ENCODE measurements at regions not wholly inside any gene's neighbourhood (a gene's known extent, or its start where the extent isn't known, plus 50 kb on each side); places are given as distances from the start of the nearest gene placed in this dataset.

DNA sequence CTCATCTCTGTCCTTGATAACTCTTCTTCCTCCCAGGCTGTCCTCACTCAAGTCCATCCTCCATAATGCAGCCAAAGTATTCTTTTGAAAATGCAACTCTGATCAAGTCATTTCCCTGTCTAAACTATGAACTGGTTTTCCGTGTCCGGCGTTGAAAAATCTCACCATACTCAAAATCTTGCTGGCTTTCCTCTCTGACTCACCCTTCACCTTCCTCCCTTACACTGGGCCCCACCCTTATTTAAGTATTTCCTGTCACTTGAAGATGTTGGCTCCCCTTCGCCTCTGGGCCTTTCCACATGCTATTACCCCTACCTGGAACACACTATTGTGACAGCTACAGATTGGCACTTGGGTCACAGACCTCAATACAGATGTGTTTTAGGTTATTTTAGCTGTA is 515.6 kb downstream of the INHBA start:
- no peaks in the 10 kb centered on the region for H3K9me3 ChIP-seq (ENCODE audit: severe bottlenecking)
- peaks cover 75% of the 10 kb centered on the region for H3K4me1 ChIP-seq (ENCODE audit: insufficient read depth, poor library complexity, severe bottlenecking)
- H3K27me3 ChIP-seq (ENCODE audit: insufficient read depth, poor library complexity, severe bottlenecking), result no peaks in the 10 kb centered on the region
- H3K36me3 ChIP-seq (ENCODE audit: low read depth), result no peaks in the 10 kb centered on the region
- TF ChIP-seq CTCF (IDR thresholded peaks at IDR 0.05; ENCODE audit: poor library complexity, severe bottlenecking), result no peak
- peak; percentile 33; the same call in 2 of the 3 replicates for ATAC-seq (ENCODE audit: low read depth)
- DNase-seq (ENCODE audit: low spot score), result no peak
- H3K27ac ChIP-seq (ENCODE audit: poor library complexity, severe bottlenecking), result peak overlapping the region; percentile 98
- H3K4me3 ChIP-seq (ENCODE audit: severe bottlenecking), result no peak overlapping the region

- Histone ChIP-seq H3K36me3 (ENCODE audit: low read depth) (no peaks in the 10 kb centered on the region), H3K27me3 (ENCODE audit: insufficient read depth, poor library complexity, severe bottlenecking) (no peaks in the 10 kb centered on the region), H3K4me1 (ENCODE audit: insufficient read depth, poor library complexity, severe bottlenecking) (peaks cover 75% of the 10 kb centered on the region), H3K27ac (ENCODE audit: poor library complexity, severe bottlenecking) (peak overlapping the region; percentile 98), H3K4me3 (ENCODE audit: severe bottlenecking) (no peak overlapping the region), H3K9me3 (ENCODE audit: severe bottlenecking) (no peaks in the 10 kb centered on the region)
- TF ChIP-seq CTCF (IDR thresholded peaks at IDR 0.05; ENCODE audit: poor library complexity, severe bottlenecking), result no peak
- DNase-seq (ENCODE audit: low spot score) (no peak), ATAC-seq (ENCODE audit: low read depth) (peak; percentile 5; the same call in 1 of the 3 replicates)
Observed at GRCh38 chr7:41185851-41186250, 517.0 kb downstream of the INHBA start.

GRCh38 chr7:41183741-41184140 is 519.1 kb downstream of the INHBA start:
- ATAC-seq (ENCODE audit: low read depth), result no peak
- no peak for TF ChIP-seq CTCF (IDR thresholded peaks at IDR 0.05; ENCODE audit: poor library complexity, severe bottlenecking)

GRCh38 chr7:41182782-41183181 is 520.1 kb downstream of the INHBA start:
- TF ChIP-seq CTCF (IDR thresholded peaks at IDR 0.05; ENCODE audit: poor library complexity, severe bottlenecking), result no peak
- peak overlapping the region; percentile 98 for H3K27ac ChIP-seq (ENCODE audit: poor library complexity, severe bottlenecking)
- H3K36me3 ChIP-seq (ENCODE audit: low read depth), result no peaks in the 10 kb centered on the region
- ATAC-seq (ENCODE audit: low read depth), result no peak
- no peak overlapping the region for H3K4me3 ChIP-seq (ENCODE audit: severe bottlenecking)
- H3K9me3 ChIP-seq (ENCODE audit: severe bottlenecking), result no peaks in the 10 kb centered on the region
- H3K27me3 ChIP-seq (ENCODE audit: insufficient read depth, poor library complexity, severe bottlenecking), result no peaks in the 10 kb centered on the region
- DNase-seq (ENCODE audit: low spot score), result no peak
- peaks cover 48% of the 10 kb centered on the region for H3K4me1 ChIP-seq (ENCODE audit: insufficient read depth, poor library complexity, severe bottlenecking)

More at GRCh38 chr7:41183741-41184140, 519.1 kb downstream of the INHBA start:
- no peaks in the 10 kb centered on the region for H3K36me3 ChIP-seq (ENCODE audit: low read depth)
- DNase-seq (ENCODE audit: low spot score), result no peak
- H3K27ac ChIP-seq (ENCODE audit: poor library complexity, severe bottlenecking), result peak overlapping the region; percentile 98
- no peaks in the 10 kb centered on the region for H3K27me3 ChIP-seq (ENCODE audit: insufficient read depth, poor library complexity, severe bottlenecking)
- no peaks in the 10 kb centered on the region for H3K9me3 ChIP-seq (ENCODE audit: severe bottlenecking)
- H3K4me1 ChIP-seq (ENCODE audit: insufficient read depth, poor library complexity, severe bottlenecking), result peaks cover 55% of the 10 kb centered on the region
- no peak overlapping the region for H3K4me3 ChIP-seq (ENCODE audit: severe bottlenecking)

GRCh38 chr7:41175435-41175834 is 527.5 kb downstream of the INHBA start:
- Histone ChIP-seq H3K4me3 (ENCODE audit: severe bottlenecking) (no peak overlapping the region), H3K4me1 (ENCODE audit: insufficient read depth, poor library complexity, severe bottlenecking) (peaks cover 3% of the 10 kb centered on the region), H3K9me3 (ENCODE audit: severe bottlenecking) (no peaks in the 10 kb centered on the region), H3K36me3 (ENCODE audit: low read depth) (no peaks in the 10 kb centered on the region), H3K27ac (ENCODE audit: poor library complexity, severe bottlenecking) (no peak overlapping the region), H3K27me3 (ENCODE audit: insufficient read depth, poor library complexity, severe bottlenecking) (no peaks in the 10 kb centered on the region)
- no peak for ATAC-seq (ENCODE audit: low read depth)
- no peak for DNase-seq (ENCODE audit: low spot score)
- no peak for TF ChIP-seq CTCF (IDR thresholded peaks at IDR 0.05; ENCODE audit: poor library complexity, severe bottlenecking)
